ENCODE measurements at regions not wholly inside any gene's neighbourhood (a gene's known extent, or its start where the extent isn't known, plus 50 kb on each side); places are given as distances from the start of the nearest gene placed in this dataset.
"Not testable (repeated sequence)": the region's sequence is repeated elsewhere in the genome, so short reads cannot be mapped to it uniquely, and the experiment has no call there.

GRCh38 chr7:81155654-81156373, 237.0 kb upstream of the SEMA3C start:
- DNase-seq (ENCODE audit: low read depth, low spot score): no peak
- no peak overlapping the region for H3K4me3 ChIP-seq (ENCODE audit: low read depth, low read length)
- ChIA-PET POLR2A (no interaction called here), CTCF (no interaction called here)
- TF ChIP-seq CTCF (IDR thresholded peaks at IDR 0.05; ENCODE audit: insufficient read depth, low read length, missing control alignments): no peak

- POLR2A ChIA-PET: interaction anchor here (1.0 kb wide), 1 partner anchor 10 kb away, joined by 3 read pairs; no protein-coding TSS in a partner anchor
- TF ChIP-seq CTCF (IDR thresholded peaks at IDR 0.05; ENCODE audit: insufficient read depth, low read length, missing control alignments): no peak
- CTCF ChIA-PET: no interaction called here
- H3K4me3 ChIP-seq (ENCODE audit: low read depth, low read length): no peak overlapping the region
- no peak for DNase-seq (ENCODE audit: low read depth, low spot score)
Observed at GRCh38 chr7:81154565-81154964, 235.7 kb upstream of the SEMA3C start.

- DNase-seq (ENCODE audit: low read depth, low spot score); H3K4me3 ChIP-seq (ENCODE audit: low read depth, low read length); POLR2A ChIA-PET: not testable (repeated sequence)
- CTCF ChIA-PET: interaction anchor here (1.1 kb wide), 1 partner anchor 13 kb away, joined by 3 read pairs; no protein-coding TSS in a partner anchor
Observed at GRCh38 chr7:81152925-81153324, 234.1 kb upstream of the SEMA3C start.

GRCh38 chr7:81150951-81151361, 232.1 kb upstream of the SEMA3C start:
- no peak for TF ChIP-seq CTCF (IDR thresholded peaks at IDR 0.05; ENCODE audit: insufficient read depth, low read length, missing control alignments)
- no peak for DNase-seq (ENCODE audit: low read depth, low spot score)
- ChIA-PET POLR2A (no interaction called here), CTCF (interaction anchor here (1.1 to 1.7 kb wide), 3 partner anchors 11 to 21 kb away, joined by 3 to 5 read pairs (median 4); no protein-coding TSS in a partner anchor)
- H3K4me3 ChIP-seq (ENCODE audit: low read depth, low read length): no peak overlapping the region

- no peak for TF ChIP-seq CTCF (IDR thresholded peaks at IDR 0.05; ENCODE audit: insufficient read depth, low read length, missing control alignments)
- no peak for DNase-seq (ENCODE audit: low read depth, low spot score)
- POLR2A ChIA-PET: no interaction called here
- no peak overlapping the region for H3K4me3 ChIP-seq (ENCODE audit: low read depth, low read length)
- CTCF ChIA-PET: no interaction called here
Observed at GRCh38 chr7:81143856-81144255, 225.0 kb upstream of the SEMA3C start.

GRCh38 chr7:81141257-81142205, 222.7 kb upstream of the SEMA3C start:
- POLR2A ChIA-PET; H3K4me3 ChIP-seq (ENCODE audit: low read depth, low read length); DNase-seq (ENCODE audit: low read depth, low spot score); CTCF ChIA-PET: not testable (repeated sequence)

GRCh38 chr7:81140775-81141174, 221.9 kb upstream of the SEMA3C start:
- TF ChIP-seq CTCF (IDR thresholded peaks at IDR 0.05; ENCODE audit: insufficient read depth, low read length, missing control alignments): no peak
- no peak for DNase-seq (ENCODE audit: low read depth, low spot score)
- no peak overlapping the region for H3K4me3 ChIP-seq (ENCODE audit: low read depth, low read length)
- ChIA-PET CTCF (interaction anchor here (1.6 kb wide), 1 partner anchor 10 kb away, joined by 4 read pairs; no protein-coding TSS in a partner anchor), POLR2A (no interaction called here)

Data from AG04449 (cell line).